Pancreas (tissue), 10 donors: ENCODE measurements at regions not wholly inside any gene's neighbourhood (a gene's known extent, or its start where the extent isn't known, plus 50 kb on each side); places are given as distances from the start of the nearest gene placed in this dataset.
"Not testable (repeated sequence)": the region's sequence is repeated elsewhere in the genome, so short reads cannot be mapped to it uniquely, and the experiment has no call there.

ENCODE experiments used
- ATAC-seq, 4 donors: fragments of 200-7000 bp; cut with Tn5 transposase; one replicate each; pipeline versions ENCODE4 v1.8.0 to v1.9.1; 2020; ENCODE audit warnings: mild to moderate bottlenecking in 4 of 4, moderate library complexity in 4 of 4
- DNase-seq, 6 donors: peaks; one replicate each; pipeline ENCODE4 v3.0.0-alpha.2; 2020
- FAIRE-seq: peaks from 2 replicates; lab custom pipeline; 2012; peaks lifted over from hg19 to GRCh38; lab: Jason Lieb, UNC
- H3K27ac ChIP-seq, 4 donors: fragments of 200-600 bp; sonication (generic); 1 replicate in 3 of 4; 2 replicates in 1 of 4; pipeline versions ENCODE4 v1.5.0 to v1.8.0; 2020
- H3K27me3 ChIP-seq, 4 donors: fragments of 200-600 bp; one replicate each; pipeline ENCODE4 v1.8.0; 2021
- H3K36me3 ChIP-seq, 3 donors: fragments of 200-600 bp; sonication (generic) in 1 of 3; one replicate each; pipeline versions ENCODE4 v1.5.0 to v1.8.0; 2020 to 2021
- H3K4me1 ChIP-seq, 3 donors: fragments of 200-600 bp; one replicate each; pipeline ENCODE4 v1.8.0; 2021
- H3K4me3 ChIP-seq, 4 donors: fragments of 200-600 bp; sonication (generic) in 2 of 4; one replicate each; pipeline versions ENCODE4 v1.5.0 to v1.8.0; 2020 to 2021
- H3K9me3 ChIP-seq, 4 donors: fragments of 200-600 bp; one replicate each; pipeline ENCODE4 v1.8.0; 2021
- CTCF ChIP-seq, 4 donors: fragments of 200-600 bp; sonication (generic) in 3 of 4; IDR thresholded peaks; one replicate each; pipeline versions ENCODE4 v1.5.0 to v1.8.0; 2021; ENCODE audit warnings: antibody characterized with exemption in 4 of 4
- WGBS, 2 donors: extraction: QIAGEN DNeasy Blood & Tissue Kit; methylation state at CpG; one replicate each; pipeline ENCODE4 v1.1.7; 2013; 5-methylcytosine and 5-hydroxymethylcytosine counted together
- intact Hi-C, 3 donors: fragments of 100-400 bp; cut with DNase I; formaldehyde crosslinking; loops; one replicate each; pipeline versions ENCODE4 v1.11.1 to v1.14.2; 2022
- donor health status: healthy with polysubstance abuse.
- donor health status: DM: no; HTN: no; CAD: no; lungs with moderate emphysema.
- donor health status: DM: no; HTN: no; CAD: no.
- donor health status: control.
- donor health status: control.
- donor health status: Bipolar disorder and iron deficiency.
- donor health status: DM: yes; HTN: yes; CAD: no.
- donor health status: DM: no; HTN: no; CAD: no.
- donor health status: DM: no; HTN: no; CAD: no.
- donor health status: DM: yes; HTN: yes; CAD: no.

GRCh38 chr9:28976684-28977083, 1403.4 kb upstream of the C9orf72 start:
- FAIRE-seq (no peak), ATAC-seq (no peak), DNase-seq (no peak)
- no peaks in the 10 kb centered on the region for H3K9me3 ChIP-seq
- intact Hi-C loops = no loop called here
- TF ChIP-seq CTCF (IDR thresholded peaks at IDR 0.05) = no peak
- H3K27ac ChIP-seq = no peak overlapping the region
- no peaks in the 10 kb centered on the region for H3K4me1 ChIP-seq
- no peaks in the 10 kb centered on the region for H3K27me3 ChIP-seq
- 0 to 37% methylated on average over 1 of the region's 1 CpG for WGBS, 2 donors
- no peaks in the 10 kb centered on the region for H3K36me3 ChIP-seq
- H3K4me3 ChIP-seq = no peak overlapping the region

GRCh38 chr9:28981129-28981528, 1407.8 kb upstream of the C9orf72 start:
- ATAC-seq (no peak), DNase-seq (no peak), FAIRE-seq (no peak)
- H3K4me3 ChIP-seq = no peak overlapping the region
- no peaks in the 10 kb centered on the region for H3K36me3 ChIP-seq
- TF ChIP-seq CTCF (IDR thresholded peaks at IDR 0.05) = no peak
- 60 to 70% methylated on average over 1 of the region's 1 CpG for WGBS, 2 donors
- intact Hi-C loops = no loop called here
- H3K9me3 ChIP-seq = no peaks in the 10 kb centered on the region
- H3K27ac ChIP-seq = no peak overlapping the region
- H3K27me3 ChIP-seq = no peaks in the 10 kb centered on the region
- H3K4me1 ChIP-seq = no peaks in the 10 kb centered on the region

GRCh38 chr9:28981711-28982110, 1408.4 kb upstream of the C9orf72 start:
- H3K4me1 ChIP-seq = no peaks in the 10 kb centered on the region
- TF ChIP-seq CTCF (IDR thresholded peaks at IDR 0.05) = no peak
- DNase-seq (no peak), FAIRE-seq (no peak), ATAC-seq (no peak)
- no peak overlapping the region for H3K4me3 ChIP-seq
- no peaks in the 10 kb centered on the region for H3K36me3 ChIP-seq
- H3K9me3 ChIP-seq = no peaks in the 10 kb centered on the region
- intact Hi-C loops = no loop called here
- no peaks in the 10 kb centered on the region for H3K27me3 ChIP-seq
- 71 to 90% methylated on average over 1 of the region's 1 CpG for WGBS, 2 donors
- H3K27ac ChIP-seq = no peak overlapping the region

- no peaks in the 10 kb centered on the region for H3K27me3 ChIP-seq
- no peak overlapping the region for H3K27ac ChIP-seq
- TF ChIP-seq CTCF (IDR thresholded peaks at IDR 0.05) = no peak
- DNase-seq (no peak), ATAC-seq (no peak), FAIRE-seq (no peak)
- H3K4me3 ChIP-seq = no peak overlapping the region
- H3K9me3 ChIP-seq = no peaks in the 10 kb centered on the region
- no peaks in the 10 kb centered on the region for H3K4me1 ChIP-seq
- 41 to 57% methylated on average over 3 of the region's 3 CpGs for WGBS, 2 donors
- intact Hi-C loops = no loop called here
- H3K36me3 ChIP-seq = no peaks in the 10 kb centered on the region
These were observed 1410.7 kb upstream of the C9orf72 start for GRCh38 chr9:28984016-28984415.

GRCh38 chr9:28990009-28990408, 1416.7 kb upstream of the C9orf72 start:
- H3K4me1 ChIP-seq, ATAC-seq, H3K9me3 ChIP-seq, FAIRE-seq, H3K4me3 ChIP-seq, H3K27ac ChIP-seq, H3K36me3 ChIP-seq, intact Hi-C loops, H3K27me3 ChIP-seq: not testable (repeated sequence)
- 74 to 80% methylated on average over 12 of the region's 12 CpGs for WGBS, 2 donors
- DNase-seq = peak in 1 of 6 donors; percentile 21

- no peaks in the 10 kb centered on the region for H3K4me1 ChIP-seq
- ATAC-seq (no peak), FAIRE-seq (no peak), DNase-seq (no peak)
- intact Hi-C loops = no loop called here
- H3K4me3 ChIP-seq = no peak overlapping the region
- no peaks in the 10 kb centered on the region for H3K27me3 ChIP-seq
- no peaks in the 10 kb centered on the region for H3K36me3 ChIP-seq
- H3K9me3 ChIP-seq = no peaks in the 10 kb centered on the region
- no peak overlapping the region for H3K27ac ChIP-seq
- no peak for TF ChIP-seq CTCF (IDR thresholded peaks at IDR 0.05)
These were observed 1425.8 kb upstream of the C9orf72 start for GRCh38 chr9:28999057-28999456.
